ENCODE measurements at regions not wholly inside any gene's neighbourhood (a gene's known extent, or its start where the extent isn't known, plus 50 kb on each side); places are given as distances from the start of the nearest gene placed in this dataset.

DNA sequence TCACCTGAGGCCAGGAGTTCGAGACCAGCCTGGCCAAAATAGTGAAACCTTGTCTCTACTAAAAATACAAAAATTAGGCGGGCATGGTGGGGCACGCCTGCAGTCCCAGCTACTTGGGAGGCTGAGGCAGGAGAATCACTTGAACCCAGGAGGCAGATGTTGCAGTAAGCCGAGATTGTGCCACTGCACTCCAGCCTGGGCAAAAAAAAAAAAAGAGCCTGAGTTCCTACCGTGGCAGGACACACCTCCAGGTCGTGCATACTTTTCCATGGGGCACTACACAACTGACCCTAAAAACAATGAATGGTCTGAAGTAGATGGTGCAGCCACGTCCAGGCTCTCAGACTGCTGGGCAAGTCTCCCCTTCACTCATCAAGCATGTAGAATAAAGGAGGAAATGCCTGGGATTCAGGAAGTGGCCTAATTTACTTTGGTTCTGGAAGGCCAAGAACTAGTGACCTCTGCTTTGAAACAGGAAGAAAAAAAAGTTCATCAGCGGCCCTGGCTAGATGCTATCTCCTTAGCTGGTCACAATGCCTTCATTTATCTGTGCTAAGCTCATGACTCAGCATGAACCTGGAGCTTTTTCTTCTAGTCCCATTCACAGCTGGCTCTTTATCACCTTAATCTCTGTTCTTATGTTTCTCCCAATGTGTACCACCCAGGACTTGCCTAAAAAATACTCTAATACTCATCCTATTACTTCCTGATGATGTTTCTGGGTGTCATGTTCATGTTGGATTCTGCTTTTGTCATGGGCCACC is 55.8 kb upstream of the OR6J1 start:
- TF ChIP-seq, protein P1, sequence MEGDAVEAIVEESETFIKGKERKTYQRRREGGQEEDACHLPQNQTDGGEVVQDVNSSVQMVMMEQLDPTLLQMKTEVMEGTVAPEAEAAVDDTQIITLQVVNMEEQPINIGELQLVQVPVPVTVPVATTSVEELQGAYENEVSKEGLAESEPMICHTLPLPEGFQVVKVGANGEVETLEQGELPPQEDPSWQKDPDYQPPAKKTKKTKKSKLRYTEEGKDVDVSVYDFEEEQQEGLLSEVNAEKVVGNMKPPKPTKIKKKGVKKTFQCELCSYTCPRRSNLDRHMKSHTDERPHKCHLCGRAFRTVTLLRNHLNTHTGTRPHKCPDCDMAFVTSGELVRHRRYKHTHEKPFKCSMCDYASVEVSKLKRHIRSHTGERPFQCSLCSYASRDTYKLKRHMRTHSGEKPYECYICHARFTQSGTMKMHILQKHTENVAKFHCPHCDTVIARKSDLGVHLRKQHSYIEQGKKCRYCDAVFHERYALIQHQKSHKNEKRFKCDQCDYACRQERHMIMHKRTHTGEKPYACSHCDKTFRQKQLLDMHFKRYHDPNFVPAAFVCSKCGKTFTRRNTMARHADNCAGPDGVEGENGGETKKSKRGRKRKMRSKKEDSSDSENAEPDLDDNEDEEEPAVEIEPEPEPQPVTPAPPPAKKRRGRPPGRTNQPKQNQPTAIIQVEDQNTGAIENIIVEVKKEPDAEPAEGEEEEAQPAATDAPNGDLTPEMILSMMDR (IDR thresholded peaks at IDR 0.05; ENCODE audit: insufficient read depth, low read depth, low read length, missing control alignments), result no peak
- DNase-seq (ENCODE audit: low read depth), result no peak
- no peak overlapping the region for H3K4me3 ChIP-seq (ENCODE audit: low read depth, low read length)

DNA sequence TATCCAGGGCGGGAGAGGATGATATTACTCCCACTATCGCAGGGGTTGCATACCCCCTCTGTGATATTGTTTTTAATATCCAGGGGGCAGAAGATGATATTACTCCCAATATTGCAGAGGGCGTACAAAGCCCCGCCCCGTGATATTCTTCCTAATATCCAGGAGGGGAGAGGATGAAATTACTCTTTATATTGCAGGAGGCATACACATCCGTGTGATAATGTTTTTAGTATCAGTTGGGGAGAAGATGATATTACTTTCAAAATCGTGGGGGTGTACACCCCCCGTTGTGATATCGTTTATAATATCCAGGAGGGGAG is 52.9 kb upstream of the OXA1L start:
- TF ChIP-seq, protein P1 (IDR thresholded peaks at IDR 0.05; ENCODE audit: insufficient read depth, low read depth, low read length, missing control alignments), result no peak
- peak overlapping the region; percentile 53 for H3K4me3 ChIP-seq (ENCODE audit: low read depth, low read length)
- DNase-seq (ENCODE audit: low read depth), result no peak

DNA sequence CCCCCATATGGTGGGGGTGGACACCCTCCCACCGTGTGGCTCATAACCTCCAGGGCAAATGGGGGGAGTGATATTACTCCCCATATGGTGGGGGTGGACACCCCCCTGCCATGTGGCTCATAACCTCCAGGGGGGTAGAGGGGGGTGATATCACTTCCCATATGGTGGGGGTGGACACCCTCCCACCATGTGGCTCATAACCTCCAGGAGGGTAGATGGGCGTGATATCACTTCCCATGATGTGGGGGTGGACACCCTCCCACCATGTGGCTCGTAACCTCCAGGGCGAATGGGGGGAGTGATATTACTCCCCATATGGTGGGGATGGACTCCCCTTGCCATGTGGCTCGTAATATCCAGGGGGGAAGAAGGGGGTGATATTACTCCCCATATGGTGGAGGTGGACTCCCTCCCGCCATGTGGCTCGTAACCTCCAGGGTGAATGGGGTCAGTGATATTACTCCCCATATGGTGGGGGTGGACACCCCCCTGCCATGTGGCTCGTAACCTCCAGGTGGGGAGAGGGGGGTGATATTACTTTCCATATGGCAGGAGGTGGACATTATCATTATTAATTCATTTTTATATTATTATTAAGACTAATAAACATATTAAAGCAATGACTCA is 51.2 kb upstream of the OXA1L start:
- TF ChIP-seq, protein P1 (IDR thresholded peaks at IDR 0.05; ENCODE audit: insufficient read depth, low read depth, low read length, missing control alignments), result no peak
- no peak for DNase-seq (ENCODE audit: low read depth)
- H3K4me3 ChIP-seq (ENCODE audit: low read depth, low read length), result no peak overlapping the region

DNA sequence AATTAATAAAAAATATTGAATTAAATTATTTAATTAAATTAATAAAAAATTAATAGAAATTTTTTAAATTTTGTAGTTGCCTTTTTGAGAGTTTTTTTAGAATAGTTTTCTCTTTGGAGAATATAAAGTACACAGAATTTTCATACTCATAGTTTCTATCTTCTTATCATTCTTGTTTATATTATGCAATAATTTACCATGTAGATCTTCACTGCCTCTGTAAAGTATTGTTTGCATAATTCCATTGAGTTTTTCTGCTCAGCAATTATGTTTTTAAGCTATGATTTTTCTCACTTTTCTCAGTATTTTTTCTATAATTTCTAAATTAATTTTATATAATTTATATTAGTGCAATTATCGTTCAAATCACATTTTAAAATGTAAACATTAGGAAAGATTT is 50.6 kb upstream of the OXA1L start:
- DNase-seq (ENCODE audit: low read depth), result no peak
- H3K4me3 ChIP-seq (ENCODE audit: low read depth, low read length), result no peak overlapping the region
- TF ChIP-seq, protein P1 (IDR thresholded peaks at IDR 0.05; ENCODE audit: insufficient read depth, low read depth, low read length, missing control alignments), result no peak

All from GM12865 (cell line).